DMS53 treated with DMSO at 0.1 percent for 48 hours (cell line): ENCODE measurements at regions not wholly inside any gene's neighbourhood (a gene's known extent, or its start where the extent isn't known, plus 50 kb on each side); places are given as distances from the start of the nearest gene placed in this dataset.

Source experiments
- DNase-seq: peaks from one replicate; lab custom pipeline; 2025; ENCODE audit not compliant: unreplicated experiment; lab: John Stamatoyannopoulos, UW

DNA sequence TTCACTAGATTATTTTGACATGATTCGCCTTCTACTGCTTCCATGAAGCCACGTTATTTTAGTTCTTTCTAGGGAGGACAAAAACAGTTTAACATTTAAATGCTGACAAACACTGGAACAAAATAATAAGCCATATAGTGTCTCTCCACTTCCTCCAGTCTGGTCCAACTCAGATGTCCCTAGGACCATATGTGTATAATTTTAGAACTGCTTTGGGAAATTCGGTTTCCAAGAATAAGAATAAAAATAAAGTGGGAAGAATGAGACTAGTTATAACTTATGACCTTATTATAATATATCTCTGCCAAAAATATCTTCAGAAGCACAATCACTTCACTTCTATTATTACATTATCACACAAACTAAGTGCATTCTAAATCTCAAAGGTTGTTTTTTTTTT, 164.4 kb upstream of the POF1B start:
- no peak for DNase-seq

DNA sequence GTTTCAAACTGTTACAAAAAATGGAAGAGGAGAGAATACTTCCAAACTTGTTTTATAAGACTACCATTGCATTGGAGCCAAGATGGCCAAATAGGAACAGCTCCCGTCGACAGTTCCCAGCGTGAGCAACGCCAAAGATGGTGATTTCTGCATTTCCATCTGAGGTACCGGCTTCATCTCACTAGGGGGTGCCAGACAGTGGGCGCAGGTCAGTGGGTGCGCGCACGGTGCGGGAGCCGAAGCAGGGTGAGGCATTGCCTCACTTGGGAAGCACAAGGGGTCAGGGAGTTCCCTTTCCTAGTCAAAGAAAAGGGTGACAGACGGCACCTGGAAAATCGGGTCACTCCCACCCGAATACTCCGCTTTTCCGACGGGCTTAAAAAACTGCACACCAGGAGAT, 149.7 kb upstream of the POF1B start:
- peak; percentile 18 for DNase-seq

DNA sequence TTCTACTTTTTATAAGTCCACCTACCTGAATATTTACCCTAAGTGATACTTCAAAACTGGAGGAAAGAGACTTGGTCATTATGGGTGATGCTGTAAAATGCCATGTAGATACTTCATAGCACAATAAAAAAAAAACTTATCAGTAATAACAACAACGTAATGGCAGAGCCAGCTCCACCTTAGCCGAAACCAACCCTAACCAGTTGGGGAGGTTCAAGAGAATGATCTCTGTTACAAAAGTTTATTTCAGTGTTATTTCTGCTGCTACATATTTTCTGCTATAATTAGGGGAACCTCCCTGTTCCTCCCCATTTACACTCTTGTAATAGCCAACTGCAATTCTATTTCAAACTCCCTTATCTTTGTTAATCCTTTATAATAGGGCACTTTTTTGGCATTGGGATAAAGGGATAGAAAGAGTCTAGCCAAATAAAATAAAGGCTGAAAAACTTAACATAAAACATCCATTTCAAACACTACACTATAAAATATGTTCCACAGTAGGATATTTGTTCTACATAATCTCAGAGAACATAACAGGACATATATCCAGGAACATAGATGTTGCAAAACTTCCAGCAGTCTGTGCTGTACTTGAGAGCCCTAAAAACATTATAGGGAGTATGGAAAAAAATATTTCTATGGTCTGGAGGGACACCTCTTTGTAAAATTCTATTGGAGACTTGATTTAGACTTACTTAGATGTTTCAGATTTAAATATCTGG, 138.7 kb upstream of the POF1B start:
- DNase-seq: no peak

DNA sequence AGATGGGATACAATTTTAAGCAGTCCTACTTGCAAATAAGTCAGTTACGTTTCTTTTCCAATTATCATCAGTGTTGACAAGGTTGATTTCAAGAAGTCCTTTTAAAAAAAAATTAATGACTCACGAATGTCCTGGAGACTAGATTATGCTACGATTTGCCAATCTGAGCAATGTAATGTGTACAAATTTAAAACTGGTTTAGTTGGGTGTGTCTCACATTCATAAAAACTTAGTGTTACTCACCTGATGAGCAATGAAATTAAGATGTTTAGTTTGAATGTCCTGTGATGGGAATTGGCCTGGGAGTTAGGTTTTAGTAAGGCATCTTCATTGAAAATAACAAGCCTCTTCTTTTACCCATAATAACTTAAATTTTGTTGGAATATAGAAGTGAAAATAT, 136.7 kb upstream of the POF1B start:
- no peak for DNase-seq

DNA sequence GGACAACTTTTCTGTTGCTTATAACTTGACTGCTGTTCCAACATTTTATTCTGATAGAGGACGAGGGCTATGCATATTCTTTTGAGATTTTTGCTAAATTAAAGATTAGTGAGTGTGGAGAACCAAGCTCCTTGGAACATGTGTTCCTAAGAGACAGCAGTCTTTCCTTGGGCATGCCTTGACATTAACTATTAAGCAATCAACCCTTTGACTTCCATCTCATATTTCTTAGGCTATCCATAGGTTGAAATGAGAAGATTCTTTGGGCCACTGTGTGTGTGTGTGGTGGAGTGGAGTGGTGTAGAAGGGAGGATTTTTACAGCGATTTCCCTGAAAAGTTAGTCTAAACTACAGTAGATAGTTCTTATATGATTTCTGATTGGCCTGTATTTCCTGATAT, 127.4 kb upstream of the POF1B start:
- DNase-seq: no peak

DNA sequence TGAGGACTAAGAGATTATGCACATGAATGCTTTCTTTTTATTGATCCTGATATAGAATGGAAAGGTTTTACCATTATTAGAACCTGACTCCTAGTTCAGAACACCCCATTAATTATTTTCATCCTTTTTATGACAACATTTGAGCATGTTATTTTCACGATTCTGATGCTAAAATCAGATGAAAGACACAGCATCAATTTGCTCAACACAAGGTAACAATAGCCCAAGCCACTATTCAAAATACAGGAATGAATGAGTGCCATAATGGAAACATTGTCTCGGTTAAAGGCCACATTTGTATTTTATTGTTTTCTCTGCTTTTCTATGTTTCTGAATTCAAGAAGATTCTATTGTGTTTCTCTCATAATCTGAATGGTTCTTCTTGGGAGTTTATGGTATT, 126.3 kb upstream of the POF1B start:
- DNase-seq: no peak

DNA sequence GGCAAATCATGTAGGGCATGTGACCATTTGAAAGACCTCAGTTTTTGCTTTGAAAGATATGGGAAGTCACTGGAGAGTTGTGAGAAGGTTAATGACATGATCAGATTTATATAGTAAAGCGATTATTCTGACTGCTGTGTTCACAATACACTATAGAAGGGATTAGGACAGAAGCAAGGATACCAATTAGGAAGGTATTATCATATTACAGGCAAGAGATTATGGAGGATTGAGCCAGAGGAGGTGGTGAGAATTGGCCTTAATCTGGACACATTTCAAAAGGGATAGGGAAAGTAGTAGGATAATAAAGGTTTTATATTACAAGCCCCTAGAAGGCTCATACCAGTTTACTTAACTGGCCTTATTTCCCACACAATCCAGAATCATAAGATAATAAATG, 124.9 kb upstream of the POF1B start:
- no peak for DNase-seq

DNA sequence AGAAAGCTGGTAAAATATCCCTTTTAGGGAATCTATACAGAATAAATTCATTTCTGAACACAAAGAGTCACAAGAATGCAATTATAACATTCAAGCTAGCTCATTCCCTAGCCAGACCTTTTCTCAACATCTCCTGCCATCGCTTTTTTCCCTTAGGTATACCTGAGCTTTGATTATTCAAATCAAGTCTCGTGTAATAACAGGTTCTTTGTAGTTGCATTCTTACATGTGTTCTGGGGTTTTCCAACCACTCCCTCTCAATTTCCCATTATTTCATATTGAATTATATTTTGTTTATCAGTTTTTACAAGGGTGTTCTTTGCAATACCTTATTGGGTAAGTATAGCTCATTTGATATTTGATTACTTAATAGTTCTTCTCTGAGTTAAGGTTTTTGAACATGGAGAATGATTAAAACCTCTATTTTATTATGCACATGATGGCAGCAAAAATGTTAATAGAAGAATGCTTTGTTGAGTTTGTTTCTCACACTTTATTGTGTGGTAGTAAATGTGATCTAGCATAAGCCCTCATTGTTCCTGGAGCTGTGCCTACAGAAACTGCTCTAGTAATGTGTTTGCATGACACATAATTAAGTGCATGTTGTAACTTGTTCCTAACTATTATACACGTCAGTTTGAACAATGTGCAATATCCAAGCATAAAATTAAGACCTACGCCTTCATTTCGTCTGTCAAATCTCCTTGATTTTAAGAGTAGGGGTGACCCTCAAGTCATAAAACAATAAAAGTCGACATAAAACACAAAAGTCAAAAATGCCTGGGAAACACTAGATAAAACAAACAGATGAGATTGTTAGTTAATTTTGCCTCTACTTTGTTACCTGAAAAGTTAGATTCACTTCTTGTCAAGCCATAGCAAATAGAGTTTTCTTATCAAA, 124.0 kb upstream of the POF1B start:
- no peak for DNase-seq

DNA sequence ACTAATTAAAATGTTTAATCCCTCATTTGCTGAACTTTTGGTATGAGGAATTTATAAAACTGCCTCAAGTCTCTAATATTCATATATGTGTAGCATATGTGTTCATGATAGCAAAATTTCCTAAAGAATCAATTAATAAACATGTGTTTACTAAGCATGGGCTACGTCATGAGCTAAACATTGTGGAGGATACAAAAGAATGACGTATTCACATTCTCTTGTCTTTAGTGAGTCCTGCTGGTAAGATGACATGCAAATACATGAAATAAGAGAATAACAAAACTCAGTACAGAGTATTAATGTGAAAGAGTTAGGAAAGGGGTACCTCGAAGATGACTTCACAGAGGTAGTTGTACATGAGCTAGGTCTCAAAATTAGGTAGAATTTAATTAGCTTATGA, 121.9 kb upstream of the POF1B start:
- DNase-seq: no peak

DNA sequence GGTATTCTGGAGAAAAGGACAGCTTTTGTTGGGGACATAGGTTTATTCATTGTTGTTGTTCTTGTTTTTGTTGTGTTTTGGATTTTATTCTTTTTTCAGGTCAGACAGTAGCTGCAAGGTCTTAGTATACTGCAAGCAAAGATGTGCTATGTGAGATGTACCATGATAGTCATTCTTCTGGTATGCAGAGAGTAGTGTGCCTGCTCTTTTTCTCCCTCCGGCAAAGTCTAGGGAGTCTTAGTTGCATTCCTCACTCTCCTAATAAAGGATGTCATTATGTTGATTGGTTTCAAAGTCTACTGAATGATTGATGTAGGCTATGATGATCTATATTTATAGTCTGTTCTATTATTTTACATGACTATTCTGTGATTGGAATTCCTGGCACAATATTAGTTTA, 119.9 kb upstream of the POF1B start:
- DNase-seq: no peak

DNA sequence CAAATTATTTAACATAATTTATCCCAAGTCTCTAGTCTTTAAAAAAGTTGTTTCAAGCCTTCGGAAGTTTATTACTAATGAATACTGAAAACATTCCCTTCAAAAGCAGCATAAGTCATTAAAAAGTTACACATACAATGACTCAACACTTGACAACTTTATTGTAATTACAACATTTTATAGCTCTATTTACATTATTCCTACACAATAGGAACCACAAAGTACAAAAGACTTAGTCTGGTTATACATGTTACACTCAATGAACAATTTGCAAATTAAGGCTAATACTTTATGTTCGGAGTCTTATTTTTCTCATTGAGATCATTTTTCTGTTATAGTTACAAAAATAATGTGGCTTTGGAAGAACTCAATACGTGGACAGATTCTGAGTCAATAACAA, 114.4 kb upstream of the POF1B start:
- no peak for DNase-seq

DNA sequence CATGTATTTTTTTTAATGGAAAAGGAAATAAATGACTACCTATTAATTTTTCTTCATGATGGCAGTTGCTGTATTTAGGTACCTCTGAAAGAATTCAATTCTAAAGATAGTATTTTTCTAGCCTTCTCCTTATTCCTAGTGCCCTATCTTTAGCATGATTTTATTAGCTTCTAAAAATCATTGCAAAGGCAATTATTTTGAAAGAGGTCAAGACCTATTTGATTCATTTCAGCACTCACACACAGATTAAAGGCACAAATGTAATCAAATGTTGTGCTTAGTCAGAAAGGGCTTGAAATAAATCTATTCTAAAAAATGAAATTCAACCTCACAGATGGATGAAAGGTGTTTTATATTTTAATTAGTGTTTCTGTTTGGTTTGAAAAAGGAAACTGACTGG, 74.8 kb upstream of the POF1B start:
- no peak for DNase-seq

DNA sequence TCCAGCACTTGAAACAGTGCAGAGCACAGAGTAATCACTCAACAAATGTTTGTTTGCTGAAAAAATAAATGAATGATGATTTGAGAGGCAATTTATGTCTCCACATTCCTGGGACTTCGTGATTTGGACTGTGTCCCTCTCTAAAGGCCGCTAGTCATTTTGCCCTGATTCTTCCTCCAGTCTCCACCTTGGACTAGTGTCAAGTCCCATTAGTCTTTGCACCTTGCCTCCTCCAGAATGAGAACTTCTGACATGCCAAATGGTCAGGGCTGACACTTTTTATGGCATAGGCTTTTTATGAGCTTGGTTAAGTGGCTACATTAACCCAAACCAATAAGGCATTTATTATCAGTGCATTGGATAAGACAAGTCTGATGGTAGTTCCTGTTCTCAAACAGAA, 65.1 kb upstream of the POF1B start:
- DNase-seq: no peak
